Stimulated activated CD4-positive, alpha-beta T cell treated with anti-CD3 and anti-CD28 coated beads, Interleukin-2, amount 100 ng/mL, for 48 hours (primary cell): ENCODE measurements at regions not wholly inside any gene's neighbourhood (a gene's known extent, or its start where the extent isn't known, plus 50 kb on each side); places are given as distances from the start of the nearest gene placed in this dataset.

Experiments used
- DNase-seq, 2 donors: peaks; one replicate each; pipeline ENCODE4 v3.0.0-alpha.2; 2020

DNA sequence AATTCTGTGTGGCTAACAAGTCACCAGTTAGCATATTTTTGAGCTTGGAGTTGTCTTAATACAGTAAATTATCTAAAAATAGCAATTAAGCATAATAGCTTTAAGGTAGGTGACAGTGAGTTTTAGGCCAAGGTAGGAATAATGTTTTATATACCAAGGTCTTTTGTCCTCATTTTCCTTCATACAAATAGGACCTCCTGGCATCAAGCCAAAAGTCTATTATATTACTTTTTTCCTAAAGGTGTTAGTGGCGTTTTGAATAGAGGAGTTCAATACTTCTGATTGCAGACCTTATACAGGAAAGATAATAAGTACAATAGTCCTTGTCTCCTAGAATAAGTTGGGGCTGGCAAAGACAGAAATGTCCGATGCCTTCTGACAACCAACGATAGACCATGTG, 2277.7 kb downstream of the TP53TG3F start:
- DNase-seq = no peak

DNA sequence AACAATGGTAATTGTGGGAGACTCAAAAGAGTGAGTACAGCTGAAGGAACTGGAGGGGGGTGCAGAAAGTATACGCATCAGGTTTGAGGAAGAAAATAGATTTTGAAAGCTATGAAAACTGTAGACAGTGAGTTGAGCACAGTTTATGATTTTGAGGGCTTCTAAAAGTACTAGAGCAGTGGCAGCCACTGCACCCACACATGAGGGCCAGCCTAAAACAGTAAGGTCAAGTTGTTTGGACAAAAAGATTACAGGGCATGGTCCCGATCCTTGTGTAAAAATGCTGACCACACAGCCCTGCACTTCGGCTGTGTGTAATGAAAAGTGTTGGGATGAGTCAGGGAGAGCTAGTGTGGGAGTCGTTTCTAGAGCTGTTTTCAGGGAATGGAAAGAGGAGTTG, 2282.1 kb downstream of the TP53TG3F start:
- DNase-seq = no peak

DNA sequence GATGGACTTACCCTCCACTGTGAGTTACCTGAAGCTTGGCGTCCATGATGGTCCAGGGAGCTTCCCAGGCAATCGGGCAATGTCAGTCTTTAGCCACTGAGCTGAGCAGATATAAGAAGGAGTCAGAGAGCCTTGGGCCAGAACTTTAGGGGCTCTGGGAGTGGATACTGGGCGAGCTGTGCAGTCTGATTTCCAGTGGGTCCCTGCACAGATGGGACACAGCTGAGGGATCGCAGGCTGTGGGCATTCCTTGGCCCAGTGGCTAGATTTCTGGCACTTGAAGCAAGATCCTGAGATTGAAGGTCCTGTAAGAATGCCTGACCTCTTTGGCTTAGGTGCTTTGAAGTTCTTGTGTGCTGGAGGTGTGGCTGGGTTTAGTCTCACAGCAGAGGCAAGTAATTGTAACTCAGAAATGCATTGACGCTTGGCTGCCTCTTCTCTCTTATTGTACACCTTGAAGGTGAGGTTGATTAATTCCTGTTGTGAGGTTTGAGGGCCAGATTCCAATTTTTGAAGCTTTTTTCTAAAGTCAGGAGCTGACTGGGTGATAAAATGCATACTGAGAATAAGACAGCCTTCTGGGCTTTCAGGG, 2283.8 kb downstream of the TP53TG3F start:
- DNase-seq = no peak

DNA sequence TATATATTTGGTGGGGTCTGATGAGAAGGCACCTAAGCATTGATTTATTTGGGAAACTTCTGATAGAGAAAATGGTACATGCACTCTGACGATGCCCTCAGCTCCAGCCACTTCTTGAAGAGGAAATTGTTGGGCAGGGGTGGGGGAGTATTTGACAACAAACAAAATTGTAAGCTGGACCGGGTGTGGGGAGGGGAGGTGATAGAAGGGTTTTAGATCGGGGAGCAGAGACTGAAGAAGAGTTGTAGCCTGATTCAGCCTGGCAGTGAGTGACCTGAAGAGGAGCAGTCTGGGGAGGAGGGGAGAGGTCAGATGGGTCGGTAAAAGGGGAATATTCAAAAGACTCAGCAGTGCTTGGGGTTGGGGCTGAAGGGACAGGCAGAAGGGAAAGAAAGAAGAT, 2284.7 kb downstream of the TP53TG3F start:
- DNase-seq = no peak

DNA sequence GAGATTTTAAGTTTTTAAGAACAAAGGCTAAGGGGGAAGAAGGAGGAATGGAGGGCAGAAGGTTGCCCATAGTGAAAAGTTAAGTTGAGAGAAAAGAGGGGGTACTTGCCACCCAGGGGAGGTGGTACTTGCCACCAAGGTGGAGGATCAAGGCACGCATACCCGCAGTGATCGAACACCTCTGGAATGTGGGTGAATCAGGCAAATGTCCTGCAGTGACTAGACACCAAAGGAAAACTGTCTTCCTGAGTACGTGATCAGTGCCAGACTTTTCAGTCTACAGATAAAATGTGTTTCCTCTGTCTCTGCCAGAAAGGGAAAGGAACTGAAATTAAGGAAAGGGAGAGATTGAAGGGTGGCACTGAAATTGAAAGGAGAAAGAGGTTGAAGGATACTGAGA, 2285.3 kb downstream of the TP53TG3F start:
- DNase-seq = no peak

DNA sequence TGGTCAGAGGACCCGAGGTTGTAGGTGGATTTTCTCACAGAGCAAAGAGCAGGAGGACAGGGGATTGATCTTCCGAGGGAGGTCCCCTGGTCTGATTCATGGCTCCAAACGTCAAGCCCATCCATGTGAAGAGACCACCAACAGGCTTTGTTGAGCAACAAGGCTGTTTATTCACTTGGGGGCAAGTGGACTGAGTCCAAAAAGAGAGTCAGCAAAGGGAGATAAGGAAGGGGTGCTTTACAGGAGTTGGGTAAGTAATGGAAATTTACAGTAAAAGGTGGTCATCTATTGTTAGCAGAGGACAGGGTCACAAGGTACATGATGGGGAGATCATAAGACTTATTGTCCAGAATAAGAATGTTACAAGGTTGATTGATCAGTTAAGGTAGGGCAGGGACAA, 2285.8 kb downstream of the TP53TG3F start:
- no peak for DNase-seq

DNA sequence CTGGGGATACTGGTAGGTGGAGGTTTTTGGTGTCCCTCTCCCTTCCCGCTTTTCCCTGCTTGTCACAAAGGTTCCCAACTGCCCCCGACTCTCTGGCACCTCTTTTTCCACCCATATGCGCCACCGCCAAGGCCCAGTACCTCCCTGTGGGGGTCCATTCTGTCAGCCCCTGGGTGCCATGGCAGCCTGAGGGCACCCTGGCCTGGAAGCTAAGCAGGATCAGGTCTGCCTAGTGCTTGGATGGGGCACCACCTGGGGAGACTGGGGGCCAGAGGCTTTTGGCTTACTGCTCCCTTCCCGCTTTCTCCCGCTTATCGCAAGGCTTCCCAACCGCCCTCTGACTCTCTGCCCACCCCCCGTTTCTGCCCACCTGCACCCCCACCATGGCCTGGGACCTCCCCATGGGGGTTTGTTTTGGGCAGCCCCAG, 2286.4 kb downstream of the TP53TG3F start:
- DNase-seq = no peak

DNA sequence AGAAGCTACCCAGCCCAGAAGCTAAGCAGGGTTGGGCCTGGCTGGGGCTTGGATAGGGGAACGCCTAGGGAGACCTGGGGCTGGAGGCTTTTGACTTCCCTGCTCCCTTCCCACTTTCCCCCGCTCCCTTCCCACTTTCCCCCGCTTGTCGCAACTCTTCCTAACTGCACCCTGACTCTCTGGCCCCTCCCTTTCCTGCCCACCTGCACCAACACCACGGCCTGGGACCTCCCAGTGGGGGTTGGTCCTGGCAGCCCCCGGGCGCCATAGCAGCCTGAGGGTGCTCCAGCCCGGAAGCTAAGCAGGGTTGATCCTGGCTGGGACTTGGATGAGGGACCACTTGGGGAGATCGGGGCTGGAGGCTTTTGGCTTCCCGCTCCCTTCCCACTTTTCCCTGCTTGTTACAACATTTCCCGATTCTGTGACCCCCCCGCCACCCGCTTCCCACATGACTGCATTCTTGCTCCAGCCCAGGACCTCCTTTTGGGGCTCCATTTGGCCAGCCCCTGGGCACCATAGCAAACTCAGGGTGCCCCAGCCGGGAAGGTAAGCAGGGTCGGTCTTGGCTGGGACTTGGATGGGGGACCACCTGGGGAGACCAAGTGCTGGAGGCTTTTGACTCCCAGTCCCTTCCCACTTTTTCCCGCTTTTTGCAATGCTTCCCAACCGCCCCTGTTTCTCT, 2287.0 kb downstream of the TP53TG3F start:
- DNase-seq = no peak

DNA sequence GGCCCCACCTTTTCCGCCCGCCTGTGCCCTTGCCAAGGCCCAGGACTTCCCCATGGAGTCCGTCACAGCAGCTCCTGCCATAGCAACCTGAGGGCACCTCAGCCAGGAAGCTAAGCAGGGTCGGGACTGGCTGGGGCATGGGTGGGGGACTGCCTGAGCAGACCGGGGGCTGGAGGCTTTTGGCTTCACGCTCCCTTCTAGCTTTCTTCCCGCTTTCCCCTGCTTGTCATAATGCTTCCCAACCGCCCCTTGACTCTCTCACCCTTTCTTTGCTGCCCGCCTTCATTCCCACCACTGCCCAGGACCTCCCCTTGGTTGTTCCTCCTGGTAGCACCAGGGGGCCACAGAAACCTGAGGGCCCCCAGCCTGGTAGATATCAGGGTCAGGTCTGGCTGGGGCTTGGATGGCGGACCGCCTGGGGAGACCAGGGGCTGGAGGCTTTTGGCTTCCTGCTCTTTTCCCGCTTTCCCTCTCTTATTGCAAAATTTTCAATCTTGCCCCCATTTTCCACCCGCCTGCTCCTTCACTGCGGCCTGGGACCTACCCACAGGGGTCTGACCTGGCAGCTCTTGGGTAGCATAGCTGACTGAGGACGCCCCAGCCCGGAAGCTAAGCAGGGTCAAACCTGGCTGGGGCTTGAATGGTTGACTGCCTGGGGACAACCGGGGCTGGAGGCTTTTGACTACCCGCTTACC, 2287.7 kb downstream of the TP53TG3F start:
- no peak for DNase-seq

DNA sequence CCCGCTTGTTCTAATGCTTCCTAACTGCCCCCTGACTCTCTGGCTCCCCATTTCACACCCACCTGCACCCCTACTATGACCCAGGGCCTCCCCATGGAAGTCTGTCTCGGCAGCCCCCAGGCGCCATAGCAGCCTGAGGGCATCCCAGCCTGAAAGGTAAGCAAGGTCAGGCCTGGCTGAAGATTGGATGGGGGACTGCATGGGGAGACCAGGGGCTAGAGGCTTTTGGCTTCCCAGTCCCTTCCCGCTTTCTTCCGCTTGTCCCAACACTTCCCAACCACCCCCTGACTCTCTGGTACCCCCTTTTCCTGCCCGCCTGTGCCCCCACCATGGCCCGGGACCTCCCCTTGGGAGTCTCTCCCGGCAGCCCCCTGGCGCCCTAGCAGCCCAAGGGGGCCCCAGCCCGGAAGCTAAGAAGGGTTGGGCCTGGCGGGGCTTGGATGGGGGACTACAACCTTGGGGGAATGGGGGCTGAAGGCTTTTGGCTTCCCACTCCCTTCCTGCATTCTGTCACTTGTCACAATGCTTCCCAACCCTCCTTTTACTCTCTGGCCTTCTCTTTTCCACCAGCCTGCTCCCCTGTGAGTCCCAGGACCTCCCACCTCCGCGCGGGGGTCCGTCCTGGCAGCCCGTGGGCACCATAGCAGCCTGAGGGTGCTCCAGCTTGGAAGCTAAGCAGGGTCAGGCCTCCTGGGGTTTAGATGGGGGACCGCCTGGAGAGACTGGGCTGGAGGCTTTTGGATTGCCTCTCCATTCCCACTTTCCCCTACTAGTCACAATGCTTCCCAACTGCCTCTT, 2288.4 kb downstream of the TP53TG3F start:
- DNase-seq = no peak

DNA sequence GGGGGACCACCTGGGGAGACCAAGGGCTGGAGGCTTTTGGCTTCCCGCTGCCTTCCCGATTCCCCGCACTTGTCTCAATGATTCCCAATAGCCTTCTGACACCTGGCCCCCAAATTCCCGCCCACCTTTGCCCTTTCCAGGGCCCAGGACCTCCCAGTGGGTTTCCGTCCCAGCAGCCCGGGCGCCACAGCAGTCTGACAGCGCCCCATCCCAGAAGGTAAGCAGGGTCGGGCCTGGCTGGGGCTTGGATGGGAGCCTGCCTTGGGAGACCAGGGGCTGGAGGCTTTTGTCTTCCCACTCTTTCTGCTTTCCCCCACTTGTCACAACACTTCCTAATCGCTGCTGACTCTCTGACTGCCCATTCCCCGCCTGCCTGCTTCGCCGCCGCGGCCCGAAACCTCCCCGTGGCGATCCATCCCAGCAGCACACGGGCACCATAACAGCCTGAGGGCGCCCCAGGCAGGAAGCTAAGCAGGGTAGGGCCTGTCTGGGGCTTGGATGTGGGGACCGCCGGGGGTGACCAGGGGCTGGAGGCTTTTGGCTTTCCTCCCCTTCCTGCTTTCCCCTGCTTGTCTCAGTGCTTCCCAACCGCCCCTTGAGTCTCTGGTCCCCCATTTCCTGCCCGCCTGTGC, 2289.3 kb downstream of the TP53TG3F start:
- DNase-seq = no peak

DNA sequence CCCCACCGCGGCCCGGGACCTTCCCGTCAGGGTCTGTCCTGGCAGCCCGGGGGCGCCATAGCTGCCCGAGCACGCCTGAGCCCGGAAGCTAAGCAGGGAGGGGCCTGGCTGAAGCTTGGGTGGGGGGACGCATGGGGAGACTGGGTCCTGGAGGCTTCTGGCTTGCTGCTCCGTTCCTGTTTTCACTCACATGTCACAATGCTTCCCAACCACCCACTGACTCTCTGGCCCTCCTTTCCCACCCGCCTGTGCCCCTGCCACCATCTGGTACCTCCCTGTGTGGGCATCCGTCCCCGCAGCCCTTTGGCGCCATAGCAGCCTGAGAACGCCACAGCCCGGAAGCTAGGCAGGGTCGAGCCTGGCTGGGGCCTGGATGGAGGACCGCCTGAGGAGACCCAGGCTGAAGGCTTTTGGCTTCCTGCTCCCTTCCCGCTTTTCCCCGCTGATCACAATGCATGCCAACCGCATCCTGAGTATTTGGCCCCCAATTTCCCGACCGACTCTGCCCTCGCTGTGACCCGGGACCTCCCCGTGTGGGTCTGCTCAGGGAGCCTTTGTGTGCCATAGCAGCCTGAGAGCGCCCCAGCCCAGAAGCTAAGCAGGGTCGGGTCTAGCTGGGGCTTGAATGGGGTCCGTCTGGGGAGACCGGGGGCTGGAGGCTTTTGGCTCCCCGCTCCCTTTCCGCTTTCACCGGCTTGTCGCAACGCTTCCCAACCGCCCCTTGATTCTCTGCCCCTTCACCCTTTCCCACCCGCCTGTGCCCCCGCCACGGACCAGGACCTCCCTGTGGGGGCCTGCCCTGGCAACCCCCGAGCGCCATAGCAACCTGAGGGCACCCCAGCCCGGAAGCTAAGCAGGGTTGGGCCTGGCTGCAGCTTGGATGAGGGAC, 2290.1 kb downstream of the TP53TG3F start:
- no peak for DNase-seq

DNA sequence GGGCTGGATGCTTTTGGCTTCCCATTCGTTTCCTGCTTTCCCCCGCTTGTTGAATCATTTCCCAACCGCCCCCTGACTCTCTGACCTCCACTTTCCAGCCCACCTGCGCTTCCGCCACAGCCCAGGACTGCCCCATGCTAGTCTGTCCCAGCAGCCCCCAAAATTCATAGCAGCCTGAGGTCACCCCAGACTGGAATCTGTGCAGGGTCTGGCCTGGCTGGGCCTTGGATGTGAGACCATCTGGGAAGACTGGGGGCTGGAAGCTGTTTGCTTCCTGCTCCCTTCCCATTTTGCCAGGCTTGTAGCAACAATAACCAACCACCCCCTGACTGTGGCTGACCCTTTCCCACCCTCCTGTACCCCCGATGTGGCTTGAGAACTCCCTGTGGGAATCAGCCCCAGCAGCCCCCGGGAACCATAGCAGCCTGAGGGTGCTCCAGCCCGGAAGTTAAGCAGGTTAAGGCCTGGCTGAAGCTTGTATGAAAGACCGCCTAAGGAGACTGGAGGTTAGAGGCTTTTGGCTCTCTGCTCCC, 2290.8 kb downstream of the TP53TG3F start:
- no peak for DNase-seq

DNA sequence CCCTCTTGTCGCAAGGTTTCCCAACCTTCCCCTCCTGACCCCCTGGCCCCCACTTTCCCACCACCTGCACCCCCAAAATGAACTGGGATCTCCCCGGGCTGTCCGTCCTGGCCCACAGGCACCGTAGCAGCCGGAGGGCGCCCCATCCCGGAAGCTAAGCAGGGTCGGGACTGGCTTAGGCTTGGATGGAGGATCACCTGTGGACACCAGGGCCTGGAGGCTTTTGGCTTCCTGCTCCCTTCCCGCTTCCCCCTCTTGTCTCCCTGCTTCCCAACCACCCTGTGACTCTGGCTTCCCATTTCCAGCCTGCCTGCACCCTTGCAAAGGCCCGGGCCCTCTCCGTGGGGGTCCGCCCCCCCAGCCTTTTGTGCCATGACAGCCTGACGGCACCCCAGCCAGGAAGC, 2291.3 kb downstream of the TP53TG3F start:
- no peak for DNase-seq

DNA sequence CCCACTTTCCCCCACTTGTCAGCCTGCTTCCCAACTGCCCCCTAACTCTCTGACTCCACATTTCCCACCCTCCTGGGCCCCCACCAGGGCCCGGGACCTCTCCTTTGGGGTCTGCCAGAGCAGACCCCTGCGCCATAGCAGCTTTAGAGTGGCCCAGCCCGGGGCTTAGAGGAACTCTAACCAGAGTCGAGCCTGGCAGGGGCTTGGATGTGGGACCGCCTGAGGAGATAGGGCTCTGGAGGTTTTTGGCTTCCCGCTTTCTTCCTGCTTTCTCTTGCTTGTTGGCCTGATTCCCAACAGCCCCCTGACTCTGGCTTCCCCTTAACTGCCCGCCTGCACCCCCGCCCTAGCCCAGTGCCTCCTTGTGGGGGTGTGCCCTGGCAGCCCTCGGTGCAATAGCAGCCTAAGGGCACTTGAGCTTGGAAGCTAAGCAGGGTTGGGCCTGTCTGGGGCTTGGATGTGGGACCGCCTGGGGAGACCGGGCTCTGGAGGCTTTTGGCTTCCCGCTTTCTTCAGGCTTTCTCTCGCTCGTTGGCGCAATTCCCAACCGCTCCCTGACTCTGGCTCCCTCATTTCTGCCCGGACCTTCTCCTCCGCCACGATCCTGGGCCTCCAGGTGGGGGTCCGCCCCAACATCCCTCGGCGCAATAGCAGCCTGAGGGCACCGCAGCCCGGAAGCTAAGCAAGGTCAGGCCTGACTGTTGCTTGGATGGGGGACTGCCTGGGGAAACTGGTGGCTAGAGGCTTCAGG, 2292.0 kb downstream of the TP53TG3F start:
- no peak for DNase-seq

DNA sequence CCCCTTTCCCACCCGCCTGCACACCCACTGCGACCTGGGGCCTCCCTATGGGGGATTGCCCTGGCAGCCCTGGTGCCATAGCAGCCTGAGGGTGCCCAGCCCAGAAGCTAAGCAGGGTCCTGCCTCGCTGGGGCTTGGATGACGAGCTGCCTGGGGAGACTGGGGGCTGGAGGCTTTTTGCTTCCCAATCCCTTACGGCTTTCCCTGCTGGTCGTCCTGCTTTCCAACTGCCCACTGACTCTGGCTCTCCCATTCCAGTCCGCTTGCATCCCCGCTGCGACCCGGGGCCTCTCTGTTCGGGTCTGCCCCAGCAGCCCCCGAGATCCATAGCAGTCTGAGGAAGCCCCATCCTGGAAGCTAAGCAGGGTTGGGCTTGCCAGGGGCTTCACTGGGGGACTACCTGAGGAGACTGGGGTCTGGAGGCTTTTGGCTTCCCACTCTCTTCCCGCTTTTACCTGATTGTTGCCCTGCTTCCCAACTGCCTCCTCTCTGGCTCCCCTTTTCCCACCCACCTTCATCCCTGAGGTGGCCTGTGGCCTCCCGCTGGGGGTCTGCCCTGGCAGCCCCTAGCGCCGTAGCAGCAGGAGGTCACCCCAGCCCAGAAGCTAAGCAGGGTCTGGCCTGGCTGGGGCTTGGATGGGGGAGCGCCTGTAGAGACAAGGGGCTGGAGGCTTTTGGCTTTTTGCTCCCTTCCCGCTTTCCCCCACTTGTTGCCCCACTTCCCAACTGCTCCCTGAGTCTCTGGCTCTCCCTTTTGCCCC, 2292.8 kb downstream of the TP53TG3F start:
- DNase-seq = no peak

DNA sequence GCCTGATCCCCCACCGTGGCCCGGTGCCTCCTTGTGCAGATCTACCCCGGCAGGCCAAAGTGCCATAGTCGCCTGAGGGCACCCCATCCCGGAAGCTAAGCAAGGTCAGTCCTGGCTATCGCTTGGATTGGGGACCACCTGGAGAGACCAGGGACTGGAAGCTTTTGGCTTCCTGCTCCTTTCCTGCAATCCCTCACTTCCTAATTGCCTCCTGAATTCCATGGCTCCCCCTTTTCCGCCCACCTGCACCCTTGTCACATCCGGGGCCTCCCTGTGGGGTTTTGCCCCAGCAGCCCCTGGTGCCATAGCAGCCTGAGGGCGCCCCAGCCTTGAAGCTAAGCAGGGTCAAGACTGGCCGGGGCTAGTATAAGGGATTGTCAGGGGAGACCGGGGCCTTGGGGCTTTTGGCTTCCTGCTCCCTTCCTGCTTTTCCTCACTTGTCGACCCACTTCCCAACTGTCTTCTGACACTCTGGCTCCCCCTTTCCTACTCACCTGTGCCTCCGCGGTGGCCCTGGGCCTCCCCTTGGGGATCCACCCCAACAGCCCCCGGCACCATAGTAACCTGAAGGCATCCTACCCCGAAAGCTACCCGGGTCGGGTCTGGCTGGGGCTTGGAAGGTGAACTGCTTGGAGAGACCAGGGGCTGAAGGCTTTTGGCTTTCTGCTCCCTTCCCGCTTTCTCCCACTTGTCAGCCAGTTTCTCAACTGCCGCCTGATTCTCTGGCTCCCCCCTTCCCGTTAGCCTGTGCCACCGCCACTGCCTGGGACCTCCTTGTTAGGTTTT, 2293.6 kb downstream of the TP53TG3F start:
- DNase-seq = no peak

DNA sequence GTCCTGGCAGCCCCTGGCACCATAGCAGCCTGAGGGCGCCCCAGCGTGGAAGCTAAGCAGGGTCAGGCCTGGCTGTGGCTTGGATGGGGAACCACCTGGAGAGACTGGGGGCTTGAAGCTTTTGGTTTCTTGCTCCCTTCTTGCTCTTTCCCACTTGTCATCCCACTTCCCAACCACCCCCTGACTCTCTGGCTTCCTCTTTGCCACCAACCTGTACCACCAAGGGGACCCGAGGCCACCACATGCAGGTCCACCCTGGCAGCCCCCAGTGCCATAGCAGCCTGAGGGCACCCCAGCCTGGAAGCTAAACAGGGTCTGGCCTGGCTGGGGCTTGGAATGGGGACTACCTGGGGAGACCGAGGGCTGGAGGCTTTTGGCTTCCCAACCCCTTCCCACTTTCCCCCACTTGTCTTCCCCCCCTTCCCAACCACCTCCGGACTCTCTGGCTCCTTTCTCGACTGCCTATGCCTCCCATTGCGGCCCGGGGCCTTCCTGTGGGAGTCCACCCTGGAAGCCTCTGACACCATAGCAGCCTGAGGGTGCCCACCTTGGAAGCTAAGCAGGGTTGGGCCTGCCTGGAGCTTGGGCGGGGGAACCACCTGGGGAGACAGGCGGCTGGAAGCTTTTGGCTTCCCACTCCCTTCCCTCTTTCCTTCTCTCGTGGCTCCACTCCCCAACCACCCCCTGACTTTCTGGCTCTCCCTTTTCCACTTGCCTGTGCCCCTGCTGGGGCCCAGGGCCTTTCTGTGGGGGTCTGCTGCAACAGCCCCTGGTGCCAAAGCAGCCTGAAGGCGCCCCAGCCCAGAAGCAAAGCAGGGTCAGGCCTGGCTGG, 2294.4 kb downstream of the TP53TG3F start:
- no peak for DNase-seq
